HG03159 (cell line): ENCODE measurements at regions not wholly inside any gene's neighbourhood (a gene's known extent, or its start where the extent isn't known, plus 50 kb on each side); places are given as distances from the start of the nearest gene placed in this dataset.
"Not testable (repeated sequence)": the region's sequence is repeated elsewhere in the genome, so short reads cannot be mapped to it uniquely, and the experiment has no call there.

Experiments used
- ATAC-seq: cut with Tn5 transposase; IDR thresholded peaks from one replicate; pipeline ENCODE4 v1.9.1; 2021; ENCODE audit warnings: mild to moderate bottlenecking, moderate library complexity; ENCODE audit not compliant: unreplicated experiment

- no peak for ATAC-seq
Observed at GRCh38 chr9:111094433-111094924, 56.2 kb upstream of the LPAR1 start.

GRCh38 chr9:111092167-111092566 is 53.9 kb upstream of the LPAR1 start:
- not testable (repeated sequence) for ATAC-seq
